Keratinocyte (primary cell): ENCODE measurements at regions not wholly inside any gene's neighbourhood (a gene's known extent, or its start where the extent isn't known, plus 50 kb on each side); places are given as distances from the start of the nearest gene placed in this dataset.

Experiments used
- DNase-seq: peaks from one replicate; pipeline ENCODE4 v3.0.0-alpha.2; 2011; ENCODE audit warnings: low read depth, missing footprints, low spot score
- FAIRE-seq: peaks from 2 replicates; lab custom pipeline; 2011; peaks lifted over from hg19 to GRCh38; lab: Jason Lieb, UNC
- H2AFZ ChIP-seq: 2 replicates; pipeline ENCODE4 v1.6.0; 2012; ENCODE audit warnings: low read length, control low read depth, inconsistent platforms; ENCODE audit not compliant: control insufficient read depth
- H3K27ac ChIP-seq: 2 replicates; pipeline ENCODE4 v1.5.1; 2011; ENCODE audit warnings: low read length; ENCODE audit not compliant: control insufficient read depth, insufficient read depth
- H3K27me3 ChIP-seq: 3 replicates; pipeline ENCODE4 v1.6.0; 2011; ENCODE audit warnings: low read length; ENCODE audit not compliant: control insufficient read depth, insufficient read depth; ENCODE audit errors: extremely low read depth
- H3K36me3 ChIP-seq, 2 experiments: 2 replicates in 1 of 2; 3 replicates in 1 of 2; pipeline ENCODE4 v1.5.1; 2011; ENCODE audit warnings: low read length in 2 of 2, mild to moderate bottlenecking in 1 of 2; ENCODE audit not compliant: control insufficient read depth in 2 of 2, insufficient read depth in 2 of 2; ENCODE audit errors: extremely low read depth in 1 of 2
- H3K4me1 ChIP-seq: 3 replicates; pipeline ENCODE4 v1.5.1; 2011; ENCODE audit warnings: low read length; ENCODE audit not compliant: control insufficient read depth, insufficient read depth; ENCODE audit errors: extremely low read depth
- H3K4me2 ChIP-seq: 3 replicates; pipeline ENCODE4 v1.6.0; 2011; ENCODE audit warnings: low read depth, low read length; ENCODE audit not compliant: control insufficient read depth, insufficient read depth; ENCODE audit errors: extremely low read depth
- H3K4me3 ChIP-seq, 3 experiments: fragments of 200-600 bp in 1 of 3; sonication (generic) in 1 of 3; 2 replicates in 2 of 3; 3 replicates in 1 of 3; pipeline ENCODE4 v1.5.1; 2011 to 2016; ENCODE audit warnings: low read length in 3 of 3, mild to moderate bottlenecking in 3 of 3, control low read depth in 2 of 3, inconsistent platforms in 1 of 3, low read depth in 1 of 3, mixed read lengths in 1 of 3, mixed run types in 1 of 3, moderate library complexity in 1 of 3; ENCODE audit not compliant: control insufficient read depth in 2 of 3, insufficient read depth in 2 of 3; ENCODE audit errors: extremely low read depth in 1 of 3
- H3K79me2 ChIP-seq: 2 replicates; pipeline ENCODE4 v1.6.0; 2012; ENCODE audit warnings: low read length; ENCODE audit not compliant: control insufficient read depth, insufficient read depth
- H3K9ac ChIP-seq: 3 replicates; pipeline ENCODE4 v1.6.0; 2011; ENCODE audit warnings: low read length; ENCODE audit not compliant: control insufficient read depth, insufficient read depth; ENCODE audit errors: extremely low read depth
- H3K9me1 ChIP-seq: 3 replicates; pipeline ENCODE4 v1.6.0; 2011; ENCODE audit warnings: low read length; ENCODE audit not compliant: control insufficient read depth, insufficient read depth; ENCODE audit errors: extremely low read depth
- H3K9me3 ChIP-seq: 2 replicates; pipeline ENCODE4 v1.5.1; 2012; ENCODE audit warnings: low read depth, low read length; ENCODE audit not compliant: control insufficient read depth
- H4K20me1 ChIP-seq: 3 replicates; pipeline ENCODE4 v1.6.0; 2011; ENCODE audit warnings: low read length; ENCODE audit not compliant: control insufficient read depth, insufficient read depth; ENCODE audit errors: extremely low read depth
- CTCF ChIP-seq, 3 experiments: IDR thresholded peaks in 1 of 3; conservative IDR thresholded peaks in 1 of 3; optimal IDR thresholded peaks in 1 of 3; 2 replicates in 2 of 3; 3 replicates in 1 of 3; pipeline versions ENCODE3 to v1.5.1; 2011; ENCODE audit warnings: low read length in 3 of 3, mild to moderate bottlenecking in 3 of 3, moderate library complexity in 2 of 3, control low read depth in 1 of 3, inconsistent platforms in 1 of 3; ENCODE audit not compliant: insufficient read depth in 2 of 3; ENCODE audit errors: extremely low read depth in 1 of 3
- EZH2 ChIP-seq: IDR thresholded peaks from one replicate; pipeline ENCODE4 v1.6.1; 2012; ENCODE audit warnings: inconsistent platforms, mild to moderate bottlenecking, low read length, moderate library complexity
- dilution Hi-C: fragments of 300-500 bp; cut with MboI; formaldehyde crosslinking; loops from one replicate; pipeline ENCODE4 v1.7.0; 2020; ENCODE audit warnings: low sequenced_read_pairs; ENCODE audit not compliant: extremely low pct_ligation_motif_present

- Histone ChIP-seq H3K4me3 (peak overlapping the region in 1 of 3 experiments; percentile 19), H3K36me3 (no peaks in the 10 kb centered on the region), H3K79me2 (no peaks in the 10 kb centered on the region), H3K9ac (no peak overlapping the region), H2AFZ (peak overlapping the region; percentile 52), H3K4me1 (peaks cover 17% of the 10 kb centered on the region), H3K27me3 (no peaks in the 10 kb centered on the region), H3K9me1 (no peaks in the 10 kb centered on the region), H4K20me1 (no peaks in the 10 kb centered on the region), H3K4me2 (peak overlapping the region; percentile 52), H3K27ac (no peak overlapping the region), H3K9me3 (no peaks in the 10 kb centered on the region)
- no peak for TF ChIP-seq EZH2
- no peak for TF ChIP-seq CTCF (optimal IDR thresholded peaks at IDR 0.05 in 1 of 3, IDR thresholded peaks at IDR 0.05 in 1 of 3, conservative IDR thresholded peaks at IDR 0.05 in 1 of 3; ENCODE audit: extremely low read depth in 1 of 3, insufficient read depth in 2 of 3, low read length in 3 of 3)
- FAIRE-seq (peak; percentile 96), DNase-seq (peak; percentile 26)
- dilution Hi-C loops: no loop called here
Measured at GRCh38 chr13:105848494-105848893, 687.0 kb downstream of the EFNB2 start.

GRCh38 chr13:105847527-105848291 lies 687.8 kb downstream of the EFNB2 start:
- H3K4me2 ChIP-seq: peak overlapping the region; percentile 52
- DNase-seq (no peak), FAIRE-seq (no peak)
- peaks cover 17% of the 10 kb centered on the region for H3K4me1 ChIP-seq
- H3K9ac ChIP-seq: no peak overlapping the region
- H3K27me3 ChIP-seq: no peaks in the 10 kb centered on the region
- no peaks in the 10 kb centered on the region for H3K9me3 ChIP-seq
- H3K36me3 ChIP-seq: no peaks in the 10 kb centered on the region
- no peak for TF ChIP-seq EZH2
- no peak for TF ChIP-seq CTCF (optimal IDR thresholded peaks at IDR 0.05 in 1 of 3, IDR thresholded peaks at IDR 0.05 in 1 of 3, conservative IDR thresholded peaks at IDR 0.05 in 1 of 3; ENCODE audit: extremely low read depth in 1 of 3, insufficient read depth in 2 of 3, low read length in 3 of 3)
- H3K79me2 ChIP-seq: no peaks in the 10 kb centered on the region
- H3K27ac ChIP-seq: no peak overlapping the region
- H2AFZ ChIP-seq: peak overlapping the region; percentile 69
- dilution Hi-C loops: no loop called here
- H3K4me3 ChIP-seq: no peak overlapping the region
- no peaks in the 10 kb centered on the region for H3K9me1 ChIP-seq
- no peaks in the 10 kb centered on the region for H4K20me1 ChIP-seq
